HEK293 (cell line): ENCODE measurements at regions not wholly inside any gene's neighbourhood (a gene's known extent, or its start where the extent isn't known, plus 50 kb on each side); places are given as distances from the start of the nearest gene placed in this dataset.

Experiments used
- CTCF ChIA-PET: fragments of 350-600 bp; formaldehyde crosslinking; extraction: SDS; loops from one replicate; lab custom pipeline; 2021; ENCODE audit warnings: antibody characterized with exemption; lab: Yijun Ruan, JAX
- POLR2A ChIA-PET: fragments of 300-600 bp; formaldehyde crosslinking; extraction: SDS; loops from one replicate; lab custom pipeline; 2020; ENCODE audit warnings: antibody characterized with exemption, inconsistent platforms; lab: Yijun Ruan, JAX
- H3K27ac ChIP-seq: fragments of 200-500 bp; sonication (Bioruptor generic); 2 replicates; pipeline ENCODE4 v1.5.1; 2014; ENCODE audit warnings: low read depth, low read length, control low read depth, inconsistent platforms; ENCODE audit errors: extremely low read depth
- H3K36me3 ChIP-seq, 2 experiments: fragments of 200-500 bp in 1 of 2; sonication (Bioruptor generic) in 1 of 2; 1 replicate in 1 of 2; 2 replicates in 1 of 2; pipeline ENCODE4 v1.5.1; 2014 to 2017; ENCODE audit warnings: inconsistent platforms in 2 of 2, low read length in 2 of 2; ENCODE audit not compliant: control insufficient read depth in 2 of 2, insufficient read depth in 1 of 2
- H3K4me1 ChIP-seq: fragments of 200-500 bp; sonication (Bioruptor generic); 2 replicates; pipeline ENCODE4 v1.5.1; 2014; ENCODE audit warnings: mild to moderate bottlenecking, low read length, inconsistent platforms; ENCODE audit not compliant: control insufficient read depth, insufficient read depth
- H3K4me3 ChIP-seq: 2 replicates; pipeline ENCODE4 v1.5.1; 2011; ENCODE audit warnings: low read depth, mild to moderate bottlenecking, control low read depth, low read length, moderate library complexity
- H3K9me3 ChIP-seq: fragments of 200-500 bp; sonication (Bioruptor generic); 2 replicates; pipeline ENCODE4 v1.5.1; 2014; ENCODE audit warnings: low read depth, low read length, inconsistent platforms; ENCODE audit not compliant: control insufficient read depth, insufficient read depth
- BCL11B ChIP-seq: fragments of 450-650 bp; formaldehyde crosslinking; IDR thresholded peaks from 2 replicates; pipeline ENCODE4 v1.5.1; 2016; ENCODE audit warnings: low read depth, missing biosample characterization, missing genetic modification characterization
- HOXC10 ChIP-seq: sonication (generic); formaldehyde crosslinking; IDR thresholded peaks from 2 replicates; pipeline ENCODE4 v1.8.1; 2023; ENCODE audit warnings: mild to moderate bottlenecking, missing genetic modification reagents
- IKZF3 ChIP-seq: fragments of 450-650 bp; IDR thresholded peaks from 2 replicates; pipeline ENCODE4 v1.5.0; 2018; ENCODE audit warnings: missing biosample characterization, mild to moderate bottlenecking, missing genetic modification characterization, moderate library complexity
- TCF7L2 ChIP-seq: IDR thresholded peaks from 2 replicates; pipeline ENCODE4 v1.6.1; 2011; ENCODE audit warnings: low read depth, mild to moderate bottlenecking, inconsistent platforms, low read length, moderate library complexity, borderline replicate concordance
- ZNF221 ChIP-seq: fragments of 450-650 bp; formaldehyde crosslinking; IDR thresholded peaks from 2 replicates; pipeline ENCODE4 v1.5.1; 2017; ENCODE audit warnings: missing biosample characterization, missing genetic modification characterization, borderline replicate concordance
- ZNF239 ChIP-seq: fragments of 450-650 bp; formaldehyde crosslinking; IDR thresholded peaks from 2 replicates; pipeline ENCODE4 v1.5.1; 2016; ENCODE audit warnings: missing biosample characterization, missing genetic modification characterization
- ZNF266 ChIP-seq: fragments of 450-650 bp; formaldehyde crosslinking; IDR thresholded peaks from 2 replicates; pipeline ENCODE4 v1.5.1; 2016; ENCODE audit warnings: missing biosample characterization, missing genetic modification characterization, low read depth
- ZNF302 ChIP-seq: fragments of 450-650 bp; formaldehyde crosslinking; IDR thresholded peaks from 2 replicates; pipeline ENCODE4 v1.5.1; 2016; ENCODE audit warnings: missing biosample characterization, missing genetic modification characterization, low read depth
- ZNF311 ChIP-seq: fragments of 450-650 bp; formaldehyde crosslinking; IDR thresholded peaks from 2 replicates; pipeline ENCODE4 v1.5.1; 2017; ENCODE audit warnings: missing biosample characterization, missing genetic modification characterization, borderline replicate concordance
- ZNF366 ChIP-seq: fragments of 450-650 bp; formaldehyde crosslinking; conservative IDR thresholded peaks from 2 replicates; pipeline ENCODE4 v1.5.1; 2016; ENCODE audit warnings: missing biosample characterization, missing genetic modification characterization
- ZNF37A ChIP-seq: fragments of 450-650 bp; IDR thresholded peaks from 2 replicates; pipeline ENCODE4 v1.5.1; 2018; ENCODE audit warnings: missing biosample characterization, missing genetic modification characterization
- ZNF791 ChIP-seq: fragments of 450-650 bp; formaldehyde crosslinking; IDR thresholded peaks from 2 replicates; pipeline ENCODE4 v1.5.1; 2016; ENCODE audit warnings: missing biosample characterization, missing genetic modification characterization
- TF ChIP-seq, protein P1 (sequence below): fragments of 450-650 bp; IDR thresholded peaks from 2 replicates; pipeline ENCODE4 v1.5.1; 2018; ENCODE audit warnings: missing biosample characterization, mild to moderate bottlenecking, missing genetic modification characterization
- TF ChIP-seq, protein P2 (sequence below): fragments of 450-650 bp; formaldehyde crosslinking; IDR thresholded peaks from 2 replicates; pipeline ENCODE4 v1.5.1; 2016; ENCODE audit warnings: missing biosample characterization, missing genetic modification characterization, borderline replicate concordance
- TF ChIP-seq, protein P3 (sequence below): fragments of 450-650 bp; formaldehyde crosslinking; IDR thresholded peaks from 2 replicates; pipeline ENCODE4 v1.5.1; 2016; ENCODE audit warnings: missing biosample characterization, missing genetic modification characterization

DNA sequence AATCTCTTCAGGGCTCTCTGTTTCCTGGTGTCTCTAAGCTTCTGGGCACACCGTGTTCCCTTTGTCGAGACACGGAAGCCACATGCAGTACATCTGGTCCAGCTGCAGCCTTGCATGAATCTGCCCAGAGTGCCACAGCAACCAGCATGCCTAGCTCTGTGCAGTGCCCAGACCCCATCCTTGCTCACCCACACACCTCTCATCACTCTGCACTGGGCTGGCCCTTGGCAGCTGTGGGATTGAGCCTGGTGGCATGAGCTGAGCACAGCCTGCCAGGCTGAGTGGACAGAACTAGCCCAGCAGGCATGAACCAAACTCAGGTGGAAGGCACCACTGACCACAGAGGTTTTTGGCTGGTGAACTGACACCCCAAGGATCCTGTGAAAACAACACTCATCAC lies 279.9 kb downstream of the ATXN7L3B start (continued):
- TF ChIP-seq ZNF302 (tag by site-specific recombination), result no peak
- no peak for TF ChIP-seq BCL11B (tag by site-specific recombination)
- no peak for TF ChIP-seq ZNF266 (tag by site-specific recombination)

DNA sequence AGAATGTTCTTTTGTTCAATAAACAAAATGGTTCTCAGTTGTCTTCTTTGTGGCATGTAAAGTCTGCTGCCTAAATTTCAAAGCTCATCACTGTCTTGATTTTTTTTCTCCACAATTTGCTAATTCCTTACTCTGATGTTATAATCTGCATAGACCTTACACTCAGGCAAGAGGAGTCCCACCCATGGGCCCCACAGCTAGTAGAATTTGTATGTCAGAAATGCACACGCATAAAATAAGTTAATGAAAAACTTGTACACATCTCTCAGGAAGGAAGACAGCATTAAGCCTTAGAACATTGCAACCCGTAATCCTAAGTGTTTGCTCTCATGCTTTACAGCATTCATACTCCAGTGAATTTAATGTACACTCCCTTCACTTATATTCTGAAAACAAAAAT lies 280.8 kb downstream of the ATXN7L3B start:
- POLR2A ChIA-PET, result no interaction called here
- H3K27ac ChIP-seq, result no peak overlapping the region
- TF ChIP-seq HOXC10 (CRISPR knock-in tag), result no peak
- TF ChIP-seq, protein P1, sequence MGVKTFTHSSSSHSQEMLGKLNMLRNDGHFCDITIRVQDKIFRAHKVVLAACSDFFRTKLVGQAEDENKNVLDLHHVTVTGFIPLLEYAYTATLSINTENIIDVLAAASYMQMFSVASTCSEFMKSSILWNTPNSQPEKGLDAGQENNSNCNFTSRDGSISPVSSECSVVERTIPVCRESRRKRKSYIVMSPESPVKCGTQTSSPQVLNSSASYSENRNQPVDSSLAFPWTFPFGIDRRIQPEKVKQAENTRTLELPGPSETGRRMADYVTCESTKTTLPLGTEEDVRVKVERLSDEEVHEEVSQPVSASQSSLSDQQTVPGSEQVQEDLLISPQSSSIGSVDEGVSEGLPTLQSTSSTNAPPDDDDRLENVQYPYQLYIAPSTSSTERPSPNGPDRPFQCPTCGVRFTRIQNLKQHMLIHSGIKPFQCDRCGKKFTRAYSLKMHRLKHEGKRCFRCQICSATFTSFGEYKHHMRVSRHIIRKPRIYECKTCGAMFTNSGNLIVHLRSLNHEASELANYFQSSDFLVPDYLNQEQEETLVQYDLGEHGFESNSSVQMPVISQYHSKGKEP, result no peak
- TF ChIP-seq, all 188 proteins: peak for 0
- CTCF ChIA-PET, result no interaction called here
- no peaks in the 10 kb centered on the region for H3K9me3 ChIP-seq
- H3K36me3 ChIP-seq, result no peaks in the 10 kb centered on the region
- H3K4me3 ChIP-seq, result no peak overlapping the region
- H3K4me1 ChIP-seq, result no peaks in the 10 kb centered on the region

DNA sequence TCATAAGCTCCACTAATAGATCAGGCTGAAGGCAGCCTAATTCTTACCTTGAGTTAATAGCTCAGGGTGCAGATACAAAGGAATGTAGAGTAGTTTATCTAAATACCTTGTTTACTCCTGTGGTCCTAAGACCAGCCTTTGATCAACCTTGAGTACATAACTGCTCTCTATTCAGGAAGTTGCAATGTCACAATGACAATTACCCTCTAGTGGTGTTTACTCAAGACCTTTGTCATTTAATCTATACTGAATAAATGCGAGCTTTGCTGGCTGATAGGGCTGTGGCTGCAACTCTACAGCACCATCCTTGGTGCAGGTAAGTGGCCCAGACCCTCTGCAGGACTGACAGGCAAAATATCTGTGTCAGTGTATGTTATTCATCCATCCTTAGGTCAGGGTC lies 282.7 kb downstream of the ATXN7L3B start:
- CTCF ChIA-PET, result no interaction called here
- H3K9me3 ChIP-seq, result no peaks in the 10 kb centered on the region
- TF ChIP-seq IKZF3 (tag by site-specific recombination) (no peak), ZNF791 (tag by site-specific recombination) (no peak), TCF7L2 (no peak), ZNF221 (tag by site-specific recombination) (no peak), ZNF366 (no peak), ZNF239 (no peak), ZNF37A (tag by site-specific recombination) (no peak), ZNF311 (tag by site-specific recombination) (no peak)
- TF ChIP-seq, protein P2, sequence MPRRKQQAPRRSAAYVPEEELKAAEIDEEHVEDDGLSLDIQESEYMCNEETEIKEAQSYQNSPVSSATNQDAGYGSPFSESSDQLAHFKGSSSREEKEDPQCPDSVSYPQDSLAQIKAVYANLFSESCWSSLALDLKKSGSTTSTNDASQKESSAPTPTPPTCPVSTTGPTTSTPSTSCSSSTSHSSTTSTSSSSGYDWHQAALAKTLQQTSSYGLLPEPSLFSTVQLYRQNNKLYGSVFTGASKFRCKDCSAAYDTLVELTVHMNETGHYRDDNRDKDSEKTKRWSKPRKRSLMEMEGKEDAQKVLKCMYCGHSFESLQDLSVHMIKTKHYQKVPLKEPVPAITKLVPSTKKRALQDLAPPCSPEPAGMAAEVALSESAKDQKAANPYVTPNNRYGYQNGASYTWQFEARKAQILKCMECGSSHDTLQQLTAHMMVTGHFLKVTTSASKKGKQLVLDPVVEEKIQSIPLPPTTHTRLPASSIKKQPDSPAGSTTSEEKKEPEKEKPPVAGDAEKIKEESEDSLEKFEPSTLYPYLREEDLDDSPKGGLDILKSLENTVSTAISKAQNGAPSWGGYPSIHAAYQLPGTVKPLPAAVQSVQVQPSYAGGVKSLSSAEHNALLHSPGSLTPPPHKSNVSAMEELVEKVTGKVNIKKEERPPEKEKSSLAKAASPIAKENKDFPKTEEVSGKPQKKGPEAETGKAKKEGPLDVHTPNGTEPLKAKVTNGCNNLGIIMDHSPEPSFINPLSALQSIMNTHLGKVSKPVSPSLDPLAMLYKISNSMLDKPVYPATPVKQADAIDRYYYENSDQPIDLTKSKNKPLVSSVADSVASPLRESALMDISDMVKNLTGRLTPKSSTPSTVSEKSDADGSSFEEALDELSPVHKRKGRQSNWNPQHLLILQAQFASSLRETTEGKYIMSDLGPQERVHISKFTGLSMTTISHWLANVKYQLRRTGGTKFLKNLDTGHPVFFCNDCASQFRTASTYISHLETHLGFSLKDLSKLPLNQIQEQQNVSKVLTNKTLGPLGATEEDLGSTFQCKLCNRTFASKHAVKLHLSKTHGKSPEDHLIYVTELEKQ (tag by site-specific recombination), result no peak
- TF ChIP-seq, protein P3, sequence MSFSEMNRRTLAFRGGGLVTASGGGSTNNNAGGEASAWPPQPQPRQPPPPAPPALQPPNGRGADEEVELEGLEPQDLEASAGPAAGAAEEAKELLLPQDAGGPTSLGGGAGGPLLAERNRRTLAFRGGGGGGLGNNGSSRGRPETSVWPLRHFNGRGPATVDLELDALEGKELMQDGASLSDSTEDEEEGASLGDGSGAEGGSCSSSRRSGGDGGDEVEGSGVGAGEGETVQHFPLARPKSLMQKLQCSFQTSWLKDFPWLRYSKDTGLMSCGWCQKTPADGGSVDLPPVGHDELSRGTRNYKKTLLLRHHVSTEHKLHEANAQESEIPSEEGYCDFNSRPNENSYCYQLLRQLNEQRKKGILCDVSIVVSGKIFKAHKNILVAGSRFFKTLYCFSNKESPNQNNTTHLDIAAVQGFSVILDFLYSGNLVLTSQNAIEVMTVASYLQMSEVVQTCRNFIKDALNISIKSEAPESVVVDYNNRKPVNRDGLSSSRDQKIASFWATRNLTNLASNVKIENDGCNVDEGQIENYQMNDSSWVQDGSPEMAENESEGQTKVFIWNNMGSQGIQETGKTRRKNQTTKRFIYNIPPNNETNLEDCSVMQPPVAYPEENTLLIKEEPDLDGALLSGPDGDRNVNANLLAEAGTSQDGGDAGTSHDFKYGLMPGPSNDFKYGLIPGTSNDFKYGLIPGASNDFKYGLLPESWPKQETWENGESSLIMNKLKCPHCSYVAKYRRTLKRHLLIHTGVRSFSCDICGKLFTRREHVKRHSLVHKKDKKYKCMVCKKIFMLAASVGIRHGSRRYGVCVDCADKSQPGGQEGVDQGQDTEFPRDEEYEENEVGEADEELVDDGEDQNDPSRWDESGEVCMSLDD, result no peak

More for the DNA sequence above, 282.7 kb downstream of the ATXN7L3B start:
- H3K27ac ChIP-seq, result no peak overlapping the region
- no peak overlapping the region for H3K4me3 ChIP-seq
- H3K4me1 ChIP-seq, result no peaks in the 10 kb centered on the region
- POLR2A ChIA-PET, result no interaction called here
- H3K36me3 ChIP-seq, result no peaks in the 10 kb centered on the region
